Progenitor cell of endocrine pancreas (in vitro differentiated cells): ENCODE measurements at regions not wholly inside any gene's neighbourhood (a gene's known extent, or its start where the extent isn't known, plus 50 kb on each side); places are given as distances from the start of the nearest gene placed in this dataset.

Source experiments
- DNase-seq: peaks from one replicate; pipeline ENCODE4 v3.0.0; 2021; ENCODE audit warnings: low spot score; ENCODE audit not compliant: unreplicated experiment
- H3K27ac Mint-ChIP-seq: 2 replicates; pipeline ENCODE4 v1.8.0; 2021; ENCODE audit warnings: mild to moderate bottlenecking, moderate library complexity, mixed read lengths
- H3K27me3 Mint-ChIP-seq: 2 replicates; pipeline ENCODE4 v1.8.0; 2021; ENCODE audit warnings: mixed read lengths
- H3K36me3 Mint-ChIP-seq: 2 replicates; pipeline ENCODE4 v1.8.0; 2022; ENCODE audit warnings: mixed read lengths; ENCODE audit not compliant: insufficient read depth
- H3K4me1 Mint-ChIP-seq: 2 replicates; pipeline ENCODE4 v1.8.0; 2021; ENCODE audit warnings: low read depth, mixed read lengths
- H3K4me3 Mint-ChIP-seq: 2 replicates; pipeline ENCODE4 v1.8.0; 2021; ENCODE audit warnings: low read depth, mild to moderate bottlenecking, moderate library complexity, mixed read lengths
- H3K9me3 Mint-ChIP-seq: 2 replicates; pipeline ENCODE4 v1.8.0; 2021; ENCODE audit warnings: low read depth, mixed read lengths
- CTCF ChIP-seq: fragments of 200-600 bp; sonication (generic); IDR thresholded peaks from one replicate; pipeline ENCODE4 v1.5.0; 2021; ENCODE audit warnings: antibody characterized with exemption, mild to moderate bottlenecking; ENCODE audit not compliant: unreplicated experiment

GRCh38 chrX:117843749-117844148, 272.9 kb downstream of the KLHL13 start:
- no peak overlapping the region for H3K27ac Mint-ChIP-seq
- no peak for TF ChIP-seq CTCF
- DNase-seq = no peak
- no peaks in the 10 kb centered on the region for H3K27me3 Mint-ChIP-seq
- no peak overlapping the region for H3K4me3 Mint-ChIP-seq
- peaks cover 17% of the 10 kb centered on the region for H3K9me3 Mint-ChIP-seq
- H3K36me3 Mint-ChIP-seq = no peaks in the 10 kb centered on the region
- no peaks in the 10 kb centered on the region for H3K4me1 Mint-ChIP-seq

- peaks cover 23% of the 10 kb centered on the region for H3K9me3 Mint-ChIP-seq
- H3K36me3 Mint-ChIP-seq = no peaks in the 10 kb centered on the region
- no peaks in the 10 kb centered on the region for H3K4me1 Mint-ChIP-seq
- H3K4me3 Mint-ChIP-seq = no peak overlapping the region
- DNase-seq = no peak
- no peak overlapping the region for H3K27ac Mint-ChIP-seq
- no peak for TF ChIP-seq CTCF
- H3K27me3 Mint-ChIP-seq = no peaks in the 10 kb centered on the region
Measured at GRCh38 chrX:117840645-117841044, 276.0 kb downstream of the KLHL13 start.

GRCh38 chrX:117839544-117839943, 277.1 kb downstream of the KLHL13 start:
- H3K9me3 Mint-ChIP-seq = peaks cover 23% of the 10 kb centered on the region

GRCh38 chrX:117838581-117839331, 277.9 kb downstream of the KLHL13 start:
- H3K4me1 Mint-ChIP-seq = no peaks in the 10 kb centered on the region
- H3K27ac Mint-ChIP-seq = no peak overlapping the region
- DNase-seq = no peak

More at GRCh38 chrX:117839544-117839943, 277.1 kb downstream of the KLHL13 start:
- no peaks in the 10 kb centered on the region for H3K27me3 Mint-ChIP-seq
- TF ChIP-seq CTCF = no peak
- no peak overlapping the region for H3K27ac Mint-ChIP-seq
- H3K36me3 Mint-ChIP-seq = no peaks in the 10 kb centered on the region
- H3K4me1 Mint-ChIP-seq = no peaks in the 10 kb centered on the region
- no peak for DNase-seq
- H3K4me3 Mint-ChIP-seq = no peak overlapping the region

GRCh38 chrX:117835034-117835433, 281.6 kb downstream of the KLHL13 start:
- TF ChIP-seq CTCF = no peak
- peaks cover 1% of the 10 kb centered on the region for H3K36me3 Mint-ChIP-seq
- H3K27me3 Mint-ChIP-seq = no peaks in the 10 kb centered on the region
- H3K4me1 Mint-ChIP-seq = no peaks in the 10 kb centered on the region
- no peak overlapping the region for H3K4me3 Mint-ChIP-seq
- H3K27ac Mint-ChIP-seq = no peak overlapping the region
- DNase-seq = no peak
- H3K9me3 Mint-ChIP-seq = peaks cover 24% of the 10 kb centered on the region

More at GRCh38 chrX:117838581-117839331, 277.9 kb downstream of the KLHL13 start:
- H3K4me3 Mint-ChIP-seq = no peak overlapping the region
- peaks cover 30% of the 10 kb centered on the region for H3K9me3 Mint-ChIP-seq
- no peaks in the 10 kb centered on the region for H3K27me3 Mint-ChIP-seq
- H3K36me3 Mint-ChIP-seq = peaks cover 1% of the 10 kb centered on the region
- no peak for TF ChIP-seq CTCF
